CD14-positive monocyte (primary cell): ENCODE measurements at regions not wholly inside any gene's neighbourhood (a gene's known extent, or its start where the extent isn't known, plus 50 kb on each side); places are given as distances from the start of the nearest gene placed in this dataset.

Experiments used
- DNase-seq, 3 donors: peaks; one replicate each; pipeline ENCODE4 v3.0.0-alpha.2; 2011 to 2022
- H2AFZ ChIP-seq: 2 replicates; pipeline ENCODE4 v1.6.0; 2012; ENCODE audit warnings: mild to moderate bottlenecking, low read depth, low read length, inconsistent platforms; ENCODE audit not compliant: insufficient read depth, poor library complexity, severe bottlenecking
- H3K27ac ChIP-seq, 2 donors: 1 replicate in 1 of 2; 2 replicates in 1 of 2; pipeline ENCODE4 v1.5.1; 2012 to 2013; ENCODE audit warnings: low read length in 2 of 2, control low read depth in 1 of 2, inconsistent platforms in 1 of 2, low read depth in 1 of 2, mild to moderate bottlenecking in 1 of 2
- H3K27me3 ChIP-seq, 2 donors: one replicate each; pipeline versions ENCODE4 v1.6.0 to v1.6.1; 2011 to 2013; ENCODE audit warnings: low read length in 2 of 2; ENCODE audit not compliant: control insufficient read depth in 2 of 2, insufficient read depth in 2 of 2
- H3K36me3 ChIP-seq, 2 donors: replicated peaks in 1 of 2; 1 replicate in 1 of 2; 2 replicates in 1 of 2; pipeline versions ENCODE4 v1.5.1 to v1.6.1; 2012 to 2013; ENCODE audit warnings: low read length in 2 of 2, control low read depth in 1 of 2, inconsistent platforms in 1 of 2, mild to moderate bottlenecking in 1 of 2; ENCODE audit not compliant: insufficient read depth in 2 of 2, control insufficient read depth in 1 of 2
- H3K4me1 ChIP-seq, 2 donors: 1 replicate in 1 of 2; 2 replicates in 1 of 2; pipeline versions ENCODE4 v1.5.1 to v1.6.1; 2012 to 2013; ENCODE audit warnings: low read length in 2 of 2, control low read depth in 1 of 2, inconsistent platforms in 1 of 2, mild to moderate bottlenecking in 1 of 2, moderate library complexity in 1 of 2; ENCODE audit not compliant: insufficient read depth in 2 of 2, control insufficient read depth in 1 of 2
- H3K4me2 ChIP-seq: replicated peaks from 2 replicates; pipeline ENCODE3; 2012; ENCODE audit warnings: low read length, moderate library complexity, mild to moderate bottlenecking; ENCODE audit not compliant: poor library complexity, severe bottlenecking; ENCODE audit errors: extremely low read depth
- H3K4me3 ChIP-seq, 3 experiments: fragments of 200-600 bp in 1 of 3; sonication (generic) in 1 of 3; replicated peaks in 1 of 3; 1 replicate in 2 of 3; 2 replicates in 1 of 3; pipeline ENCODE4 v1.5.1; 2011 to 2013; ENCODE audit warnings: low read length in 3 of 3, mild to moderate bottlenecking in 3 of 3, control low read depth in 2 of 3, low read depth in 2 of 3, inconsistent platforms in 1 of 3, moderate library complexity in 1 of 3
- H3K79me2 ChIP-seq: 2 replicates; pipeline ENCODE4 v1.6.0; 2012; ENCODE audit warnings: mild to moderate bottlenecking, control low read depth, inconsistent platforms, low read length, moderate library complexity; ENCODE audit not compliant: insufficient read depth
- H3K9ac ChIP-seq: 2 replicates; pipeline ENCODE4 v1.6.0; 2017; ENCODE audit warnings: low read length, mild to moderate bottlenecking; ENCODE audit not compliant: insufficient read depth, poor library complexity, severe bottlenecking
- H3K9me3 ChIP-seq, 2 donors: replicated peaks in 1 of 2; 1 replicate in 1 of 2; 2 replicates in 1 of 2; pipeline versions ENCODE4 v1.5.1 to v1.6.1; 2012 to 2013; ENCODE audit warnings: low read length in 2 of 2, control low read depth in 1 of 2; ENCODE audit not compliant: control insufficient read depth in 1 of 2, insufficient read depth in 1 of 2
- H4K20me1 ChIP-seq: 2 replicates; pipeline ENCODE4 v1.6.0; 2012; ENCODE audit warnings: mild to moderate bottlenecking, low read length, control low read depth, moderate library complexity; ENCODE audit not compliant: insufficient read depth
- H3K27ac Mint-ChIP-seq, 7 donors: one replicate each; pipeline ENCODE4 v1.8.0; 2020; ENCODE audit warnings: mild to moderate bottlenecking in 7 of 7, mixed read lengths in 7 of 7, moderate library complexity in 6 of 7, inconsistent platforms in 2 of 7
- H3K27me3 Mint-ChIP-seq, 3 donors: one replicate each; pipeline ENCODE4 v1.8.0; 2021 to 2022; ENCODE audit warnings: low read depth in 3 of 3, mild to moderate bottlenecking in 3 of 3, mixed read lengths in 3 of 3, moderate library complexity in 3 of 3, inconsistent platforms in 1 of 3
- H3K36me3 Mint-ChIP-seq, 2 donors: one replicate each; pipeline ENCODE4 v1.8.0; 2020; ENCODE audit warnings: mixed read lengths in 2 of 2, inconsistent platforms in 1 of 2, mild to moderate bottlenecking in 1 of 2
- H3K4me1 Mint-ChIP-seq: one replicate; pipeline ENCODE4 v1.8.0; 2020; ENCODE audit warnings: mild to moderate bottlenecking, mixed read lengths
- H3K4me3 Mint-ChIP-seq, 2 donors: one replicate each; pipeline ENCODE4 v1.8.0; 2020; ENCODE audit warnings: mild to moderate bottlenecking in 2 of 2, mixed read lengths in 2 of 2, moderate library complexity in 1 of 2
- H3K9me3 Mint-ChIP-seq, 7 donors: one replicate each; pipeline ENCODE4 v1.8.0; 2020 to 2022; ENCODE audit warnings: mixed read lengths in 7 of 7, mild to moderate bottlenecking in 6 of 7, moderate library complexity in 6 of 7, inconsistent platforms in 2 of 7
- CTCF ChIP-seq: fragments of 200-600 bp; IDR thresholded peaks from one replicate; pipeline ENCODE4 v1.8.0; 2022; ENCODE audit warnings: antibody characterized with exemption, mild to moderate bottlenecking
- WGBS: methylation state at CpG from one replicate; pipeline ENCODE4 v1.1.5; 2013; ENCODE audit warnings: missing lambda C conversion rate; ENCODE audit not compliant: insufficient coverage; 5-methylcytosine and 5-hydroxymethylcytosine counted together
- intact Hi-C, 2 donors: fragments of 100-400 bp; cut with micrococcal nuclease; formaldehyde crosslinking; loops; one replicate each; pipeline versions ENCODE4 v1.15.0 to v1.15.1; 2023

- no CpG with 5 or more reads among the region's 1 CpG for WGBS
- TF ChIP-seq CTCF = no peak
- Mint-ChIP-seq H3K9me3 (peaks cover 2 to 14% (median 5%) of the 10 kb centered on the region in 7 donors), H3K27ac (no peak overlapping the region), H3K4me3 (no peak overlapping the region), H3K4me1 (no peaks in the 10 kb centered on the region), H3K36me3 (no peaks in the 10 kb centered on the region), H3K27me3 (peaks cover 0 to 1% (median 0%) of the 10 kb centered on the region in 3 donors)
- no peak overlapping the region for H3K4me2 ChIP-seq
- H3K79me2 ChIP-seq = no peaks in the 10 kb centered on the region
- H3K27me3 ChIP-seq = no peaks in the 10 kb centered on the region
- no peaks in the 10 kb centered on the region for H3K36me3 ChIP-seq
- H3K9ac ChIP-seq = no peak overlapping the region
- H3K4me1 ChIP-seq = no peaks in the 10 kb centered on the region
- intact Hi-C loops = no loop called here
- no peak for DNase-seq
- no peak overlapping the region for H3K4me3 ChIP-seq
- peaks cover 4 to 16% of the 10 kb centered on the region in 2 donors for H3K9me3 ChIP-seq
- H2AFZ ChIP-seq = no peak overlapping the region
- H3K27ac ChIP-seq = no peak overlapping the region
- no peaks in the 10 kb centered on the region for H4K20me1 ChIP-seq
These were observed 299.7 kb downstream of the NPR3 start for GRCh38 chr5:33010846-33011245.

GRCh38 chr5:33011801-33012200 lies 300.7 kb downstream of the NPR3 start:
- no peak for DNase-seq
- Histone ChIP-seq H3K4me2 (no peak overlapping the region), H4K20me1 (no peaks in the 10 kb centered on the region), H3K4me3 (no peak overlapping the region), H3K27me3 (no peaks in the 10 kb centered on the region), H3K36me3 (no peaks in the 10 kb centered on the region), H3K9ac (no peak overlapping the region), H3K4me1 (no peaks in the 10 kb centered on the region), H2AFZ (no peak overlapping the region), H3K27ac (no peak overlapping the region), H3K9me3 (peaks cover 4 to 13% of the 10 kb centered on the region in 2 donors), H3K79me2 (no peaks in the 10 kb centered on the region)
- intact Hi-C loops = no loop called here
- H3K9me3 Mint-ChIP-seq = peaks cover 0 to 12% (median 5%) of the 10 kb centered on the region in 7 donors
- H3K27me3 Mint-ChIP-seq = peaks cover 0 to 1% (median 0%) of the 10 kb centered on the region in 3 donors
- no peaks in the 10 kb centered on the region for H3K4me1 Mint-ChIP-seq
- no peaks in the 10 kb centered on the region for H3K36me3 Mint-ChIP-seq
- no peak for TF ChIP-seq CTCF
- H3K27ac Mint-ChIP-seq = no peak overlapping the region
- H3K4me3 Mint-ChIP-seq = no peak overlapping the region
